ENCODE measurements at regions not wholly inside any gene's neighbourhood (a gene's known extent, or its start where the extent isn't known, plus 50 kb on each side); places are given as distances from the start of the nearest gene placed in this dataset.
"Not testable (repeated sequence)": the region's sequence is repeated elsewhere in the genome, so short reads cannot be mapped to it uniquely, and the experiment has no call there.

- DNase-seq (ENCODE audit: insufficient read length, low spot score) = no peak
- no peak for FAIRE-seq
Measured at GRCh38 chr7:85916016-85916415, 727.7 kb upstream of the GRM3 start.

DNA sequence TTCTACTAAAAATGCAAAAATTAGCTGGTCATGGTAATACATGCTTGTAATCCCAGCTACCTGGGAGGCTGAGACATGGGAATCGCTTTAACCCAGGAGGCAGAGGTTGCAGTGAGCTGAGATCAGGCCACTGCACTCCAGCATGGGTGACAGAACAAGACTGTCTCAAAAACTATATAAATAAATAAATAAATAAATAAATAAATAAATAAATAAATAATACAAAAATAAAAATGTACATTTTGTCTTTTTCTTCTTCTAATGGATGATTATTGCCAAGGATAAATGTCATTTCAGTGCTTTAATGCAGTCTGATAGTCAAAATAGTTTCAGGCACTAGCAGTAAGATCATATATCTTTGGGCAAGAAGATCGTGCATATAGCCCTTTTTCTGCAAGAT is 727.6 kb upstream of the SEMA3D start:
- no peak for FAIRE-seq
- no peak for DNase-seq (ENCODE audit: insufficient read length, low spot score)

DNA sequence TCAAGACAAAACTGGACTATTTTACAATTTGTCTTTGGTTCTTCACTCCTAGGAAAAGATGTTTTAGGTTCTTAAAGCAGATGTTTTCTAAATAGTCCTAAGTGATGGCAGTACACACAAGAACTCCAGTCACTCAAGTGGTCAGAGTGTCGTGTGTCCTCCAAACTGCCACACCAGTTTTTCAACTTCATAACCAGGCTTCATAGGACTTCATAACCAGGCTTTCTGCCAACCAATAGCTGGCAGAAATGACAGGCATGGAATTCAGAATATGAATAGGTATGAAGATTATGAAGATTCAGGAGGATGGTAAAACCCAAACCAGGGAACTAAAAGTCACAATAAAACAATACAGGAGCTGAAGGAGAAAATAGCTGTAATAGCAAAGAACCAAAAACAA is 721.2 kb upstream of the SEMA3D start:
- DNase-seq (ENCODE audit: insufficient read length, low spot score) (no peak), FAIRE-seq (no peak)

- no peak for DNase-seq (ENCODE audit: insufficient read length, low spot score)
- no peak for FAIRE-seq
Measured at GRCh38 chr7:85897967-85898366, 711.1 kb upstream of the SEMA3D start.

DNA sequence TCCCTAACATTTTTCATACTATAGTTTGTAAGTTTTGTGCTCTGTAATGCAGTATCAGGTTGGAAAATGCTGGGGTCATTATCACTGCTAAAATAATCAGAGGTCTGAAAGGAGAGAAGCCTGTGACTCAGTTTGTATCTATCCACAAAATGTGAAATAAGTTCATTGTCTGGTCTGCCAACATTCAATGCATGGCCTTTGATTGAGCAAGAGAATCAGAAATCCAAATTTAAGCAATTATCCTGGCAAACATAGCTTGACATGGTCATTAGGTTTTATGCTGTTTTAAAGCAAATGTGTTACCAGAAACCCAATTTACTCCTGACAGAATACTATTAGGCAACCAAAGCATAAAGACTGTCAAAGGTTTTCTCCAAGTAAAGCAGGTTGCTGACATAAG is 709.7 kb upstream of the SEMA3D start:
- no peak for FAIRE-seq
- no peak for DNase-seq (ENCODE audit: insufficient read length, low spot score)

- DNase-seq (ENCODE audit: insufficient read length, low spot score) = no peak
- no peak for FAIRE-seq
Measured at GRCh38 chr7:85895835-85896234, 709.0 kb upstream of the SEMA3D start.

DNA sequence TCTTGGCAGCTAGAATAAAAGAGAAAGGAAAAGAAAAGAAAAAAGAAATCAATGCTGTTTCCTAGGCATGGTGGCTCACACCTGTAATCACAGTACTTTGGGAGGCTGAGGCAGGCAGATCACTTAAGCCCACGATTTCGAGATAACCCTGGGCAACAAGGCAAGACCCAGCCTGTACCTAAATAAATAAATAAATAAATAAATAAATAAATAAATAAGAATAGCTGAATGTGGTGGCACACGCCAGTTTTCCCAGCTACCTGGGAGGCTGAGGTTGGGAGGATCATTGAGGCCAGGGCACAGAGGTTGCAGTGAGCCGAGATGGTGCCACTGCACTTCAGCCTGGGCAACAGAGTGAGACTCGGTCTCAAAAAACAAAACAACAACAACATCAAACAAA is 705.0 kb upstream of the SEMA3D start:
- DNase-seq (ENCODE audit: insufficient read length, low spot score); FAIRE-seq: not testable (repeated sequence)

GRCh38 chr7:85890244-85890811 is 703.5 kb upstream of the SEMA3D start:
- peak; percentile 5 for DNase-seq (ENCODE audit: insufficient read length, low spot score)
- FAIRE-seq = no peak

DNA sequence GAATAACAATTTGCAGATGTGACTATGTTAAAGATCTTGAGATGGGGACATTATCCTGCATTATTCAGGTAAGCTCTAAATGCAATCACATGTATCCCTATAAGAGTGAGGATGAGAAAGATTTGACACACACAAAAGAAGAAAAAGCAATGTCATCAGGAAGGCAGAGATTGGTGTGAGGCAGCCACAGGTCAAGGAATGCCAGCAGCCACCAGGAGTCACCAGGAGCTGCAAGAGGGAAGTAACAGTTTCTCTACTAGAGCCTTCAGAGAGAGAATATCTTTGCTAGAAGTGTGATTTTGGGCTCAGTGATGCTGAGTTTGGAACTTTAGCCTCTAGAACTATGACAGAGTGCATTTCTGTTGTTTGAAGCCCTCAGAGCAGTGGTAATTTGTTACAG is 700.3 kb upstream of the SEMA3D start:
- no peak for FAIRE-seq

GRCh38 chr7:85882335-85882734 is 695.5 kb upstream of the SEMA3D start:
- DNase-seq (ENCODE audit: insufficient read length, low spot score) (peak; percentile 4), FAIRE-seq (no peak)

More for the DNA sequence above, 700.3 kb upstream of the SEMA3D start:
- DNase-seq (ENCODE audit: insufficient read length, low spot score) = no peak

DNA sequence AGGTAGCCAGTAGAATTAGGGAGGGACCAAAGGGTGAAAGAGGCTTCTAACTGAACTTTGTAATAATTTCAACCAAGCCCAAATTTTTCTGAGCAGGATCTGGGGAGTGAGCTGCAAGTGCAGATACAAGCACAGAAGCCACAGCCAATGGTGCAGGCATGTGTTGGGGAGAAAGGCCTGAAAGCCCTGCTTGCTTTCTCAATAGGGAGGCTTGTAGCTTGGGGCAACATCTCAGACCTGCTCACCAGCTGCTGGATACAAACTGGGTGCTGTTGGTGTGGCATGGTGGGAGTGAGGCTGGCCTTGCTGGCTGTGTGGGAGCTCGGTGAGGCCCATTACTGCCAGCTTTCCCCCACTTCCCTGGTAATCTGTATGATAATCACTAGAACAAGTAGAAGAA is 688.5 kb upstream of the SEMA3D start:
- DNase-seq (ENCODE audit: insufficient read length, low spot score) (no peak), FAIRE-seq (no peak)

GRCh38 chr7:85866540-85866939 is 679.7 kb upstream of the SEMA3D start:
- no peak for DNase-seq (ENCODE audit: insufficient read length, low spot score)
- no peak for FAIRE-seq

- FAIRE-seq = no peak
- DNase-seq (ENCODE audit: insufficient read length, low spot score) = peak; percentile 10
Measured at GRCh38 chr7:85851571-85852193, 664.8 kb upstream of the SEMA3D start.

DNA sequence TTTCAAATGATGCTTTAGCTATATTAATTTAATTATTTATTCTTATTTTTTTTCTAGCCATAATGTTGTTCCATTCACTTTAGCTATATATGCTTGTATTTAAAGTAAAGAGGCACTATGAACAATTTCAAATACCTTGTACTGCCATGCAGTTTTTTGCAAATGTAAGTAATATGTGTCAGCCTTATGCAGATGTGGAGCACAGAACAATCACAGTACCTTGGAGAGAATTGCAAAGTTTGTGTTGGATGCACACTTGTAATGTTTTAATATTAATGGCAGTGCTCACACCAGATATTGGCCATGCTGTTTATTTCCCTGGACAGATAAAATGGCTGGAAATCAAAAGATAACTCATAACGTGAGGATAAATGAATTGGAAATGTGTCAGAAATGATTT is 663.5 kb upstream of the SEMA3D start:
- no peak for DNase-seq (ENCODE audit: insufficient read length, low spot score)
- no peak for FAIRE-seq

DNA sequence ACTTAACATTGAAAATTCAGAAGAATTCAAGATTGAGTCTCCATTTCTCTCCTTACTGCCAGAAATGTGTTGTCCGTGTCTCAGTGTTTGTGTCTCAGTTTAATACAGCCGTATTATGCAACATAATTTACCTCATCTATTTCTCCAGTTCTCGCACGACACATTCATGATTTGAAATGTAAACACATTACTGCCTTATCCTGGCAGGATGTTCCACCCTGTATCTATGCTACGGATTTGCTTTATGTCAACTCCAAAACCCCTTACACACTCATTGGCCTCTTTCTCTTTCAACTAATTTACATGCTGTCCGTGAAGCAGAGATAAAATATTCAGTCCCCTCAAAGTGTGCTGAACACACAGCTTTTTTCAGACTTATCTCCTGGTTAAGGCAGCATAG is 653.7 kb upstream of the SEMA3D start:
- FAIRE-seq (no peak), DNase-seq (ENCODE audit: insufficient read length, low spot score) (no peak)

GRCh38 chr7:85833066-85833465 is 646.2 kb upstream of the SEMA3D start:
- DNase-seq (ENCODE audit: insufficient read length, low spot score) = no peak
- FAIRE-seq = no peak

GRCh38 chr7:85830982-85831381 is 644.1 kb upstream of the SEMA3D start:
- DNase-seq (ENCODE audit: insufficient read length, low spot score) (no peak), FAIRE-seq (no peak)

- FAIRE-seq (no peak), DNase-seq (ENCODE audit: insufficient read length, low spot score) (peak; percentile 4)
Measured at GRCh38 chr7:85829817-85830432, 643.1 kb upstream of the SEMA3D start.

DNA sequence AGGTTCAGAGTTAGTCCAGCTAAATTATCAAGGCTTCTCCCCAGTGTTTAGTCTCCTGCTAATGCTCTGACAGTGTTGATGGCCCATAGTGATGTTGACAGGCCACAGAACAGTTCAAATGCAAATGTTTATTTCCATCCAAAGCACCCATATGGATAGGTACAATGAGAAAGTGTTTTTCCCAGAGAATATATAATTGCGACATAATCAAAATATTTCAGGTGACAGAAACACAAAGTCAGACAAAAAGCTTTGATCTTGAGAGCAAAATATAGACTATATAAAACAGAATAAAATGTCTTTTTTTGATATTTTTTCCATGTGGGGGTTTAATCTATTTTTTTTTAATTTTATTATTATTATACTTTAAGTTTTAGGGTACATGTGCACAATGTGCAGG is 642.3 kb upstream of the SEMA3D start:
- no peak for FAIRE-seq
- DNase-seq (ENCODE audit: insufficient read length, low spot score) = no peak

GRCh38 chr7:85828614-85829013 is 641.8 kb upstream of the SEMA3D start:
- FAIRE-seq = no peak
- peak; percentile 0 for DNase-seq (ENCODE audit: insufficient read length, low spot score)

- FAIRE-seq = no peak
- DNase-seq (ENCODE audit: insufficient read length, low spot score) = no peak
Measured at GRCh38 chr7:85823396-85824080, 636.7 kb upstream of the SEMA3D start.

DNA sequence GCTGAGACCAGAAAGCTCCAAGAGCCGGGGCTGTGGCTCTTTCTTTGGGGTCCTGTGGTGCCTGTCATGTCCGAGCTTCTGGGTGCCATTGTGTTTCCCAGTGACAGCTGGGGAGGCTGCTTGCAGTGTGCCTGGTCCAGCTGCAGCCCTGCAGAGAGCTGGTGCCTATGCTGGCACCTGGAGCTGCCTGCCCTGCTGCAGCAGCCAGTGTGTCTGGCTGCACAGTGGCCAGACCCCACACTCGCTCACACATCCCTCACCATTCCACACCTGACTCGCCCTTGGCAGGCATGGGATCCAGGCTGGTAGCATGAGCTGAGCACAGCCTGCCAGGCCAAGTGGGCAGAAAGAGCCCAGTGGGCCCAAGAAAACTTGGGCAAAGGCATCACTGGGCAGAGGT is 635.1 kb upstream of the SEMA3D start:
- no peak for DNase-seq (ENCODE audit: insufficient read length, low spot score)
- no peak for FAIRE-seq

Measured in HTR-8/SVneo (cell line).